ENCODE measurements at regions not wholly inside any gene's neighbourhood (a gene's known extent, or its start where the extent isn't known, plus 50 kb on each side); places are given as distances from the start of the nearest gene placed in this dataset.
"Not testable (repeated sequence)": the region's sequence is repeated elsewhere in the genome, so short reads cannot be mapped to it uniquely, and the experiment has no call there.

DNA sequence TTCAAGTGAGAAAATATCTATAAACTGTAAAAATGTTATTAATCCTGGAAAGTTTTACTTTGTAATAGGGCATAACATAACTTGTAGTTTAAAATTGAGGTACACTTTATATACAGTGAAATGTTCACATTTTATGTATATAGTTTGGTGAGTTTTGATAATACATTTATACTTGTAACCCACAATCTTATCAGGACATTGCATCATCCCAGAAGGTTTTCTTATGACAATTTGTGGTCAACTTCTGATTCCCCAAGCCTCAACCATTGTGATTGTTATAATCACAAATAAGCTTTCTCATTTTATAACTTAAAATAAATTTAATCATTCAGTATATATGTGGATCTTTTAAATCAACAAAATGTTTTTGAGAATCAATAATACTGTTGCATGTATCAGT lies 151.1 kb downstream of the TFPI2 start:
- no peak for DNase-seq

DNA sequence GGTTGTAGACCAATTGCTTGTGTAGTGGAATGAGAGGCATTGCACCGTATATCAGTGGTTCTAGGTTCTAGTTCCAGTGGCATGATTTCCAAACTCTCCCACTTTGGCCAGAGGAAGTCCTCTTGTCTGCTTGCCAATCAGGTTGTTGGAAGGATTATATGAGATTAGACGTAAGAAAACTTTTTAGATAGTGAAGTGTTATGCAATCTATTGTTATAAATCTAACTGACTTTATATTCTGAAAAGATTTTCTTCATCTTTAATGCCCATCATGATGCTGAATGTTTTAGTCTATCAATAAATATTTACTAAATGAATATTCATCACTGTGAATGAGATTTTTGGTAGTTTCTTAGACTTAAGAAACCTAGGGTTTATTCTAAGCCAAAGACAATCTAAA lies 152.6 kb downstream of the TFPI2 start:
- DNase-seq = no peak

- peak; percentile 1 for DNase-seq
These were observed 153.7 kb downstream of the TFPI2 start for GRCh38 chr7:93736668-93737369.

DNA sequence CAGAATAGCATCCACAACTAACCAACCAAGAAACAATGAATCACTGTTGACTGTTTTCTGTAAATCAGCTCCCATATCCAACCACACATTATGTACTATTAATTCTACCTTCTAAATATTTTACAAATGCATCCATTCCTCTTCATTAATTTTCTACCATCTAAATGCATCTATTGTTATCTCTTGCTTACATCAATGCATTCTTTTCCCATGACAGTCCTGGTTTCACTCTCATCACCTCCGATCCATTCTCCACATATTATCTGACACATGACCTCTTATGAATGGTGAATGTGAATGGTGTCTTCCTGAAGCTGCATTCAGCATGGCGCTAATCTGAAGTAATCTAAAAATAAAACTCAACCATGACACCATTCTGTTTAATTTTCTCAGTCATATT lies 153.8 kb upstream of the CALCR start:
- DNase-seq = peak; percentile 35

GRCh38 chr7:93725954-93726353 lies 151.4 kb upstream of the CALCR start:
- no peak for DNase-seq

GRCh38 chr7:93723424-93724124 lies 149.1 kb upstream of the CALCR start:
- no peak for DNase-seq

GRCh38 chr7:93720106-93720505 lies 145.6 kb upstream of the CALCR start:
- DNase-seq = no peak

DNA sequence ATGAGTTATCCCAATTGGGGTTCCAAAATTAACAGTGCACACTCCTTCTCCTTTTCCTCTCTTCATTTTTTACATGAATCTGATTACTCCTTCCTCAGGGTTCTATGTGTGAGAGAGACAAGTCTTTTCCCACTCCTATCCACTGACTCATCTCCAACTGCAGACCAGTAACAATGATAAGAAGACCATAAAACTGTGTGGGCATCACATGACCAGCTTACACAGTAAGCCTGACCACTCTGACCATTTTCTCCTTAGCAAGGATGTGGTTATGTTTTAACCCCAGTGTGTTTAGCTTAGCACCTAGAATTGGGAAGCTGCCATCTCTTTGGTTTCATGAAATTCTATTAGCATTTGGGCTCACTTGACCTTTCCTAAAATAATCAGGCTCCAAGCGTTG lies 145.0 kb upstream of the CALCR start:
- peak; percentile 74 for DNase-seq

- peak; percentile 52 for DNase-seq
These were observed 142.8 kb upstream of the CALCR start for GRCh38 chr7:93717217-93717900.

GRCh38 chr7:93715234-93715633 lies 140.7 kb upstream of the CALCR start:
- peak; percentile 41 for DNase-seq

DNA sequence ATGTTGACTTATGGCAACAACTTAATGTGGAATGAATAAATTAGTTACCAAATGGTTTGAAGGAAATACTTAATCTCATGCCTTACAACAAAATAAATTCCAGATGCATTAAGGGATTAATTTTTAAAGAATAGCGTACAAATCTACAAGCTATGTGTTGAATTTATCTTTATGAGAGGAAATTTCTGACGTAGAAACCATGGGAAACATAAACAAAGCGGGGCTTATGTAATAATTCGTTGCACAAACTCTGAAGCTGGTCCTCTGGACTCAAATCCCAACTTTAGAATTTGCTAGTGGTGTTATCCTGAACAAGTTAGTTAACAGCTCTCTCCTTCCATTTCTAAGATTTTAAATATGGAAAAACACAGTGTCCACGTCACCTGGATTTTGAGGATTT lies 137.4 kb upstream of the CALCR start:
- DNase-seq = no peak

DNA sequence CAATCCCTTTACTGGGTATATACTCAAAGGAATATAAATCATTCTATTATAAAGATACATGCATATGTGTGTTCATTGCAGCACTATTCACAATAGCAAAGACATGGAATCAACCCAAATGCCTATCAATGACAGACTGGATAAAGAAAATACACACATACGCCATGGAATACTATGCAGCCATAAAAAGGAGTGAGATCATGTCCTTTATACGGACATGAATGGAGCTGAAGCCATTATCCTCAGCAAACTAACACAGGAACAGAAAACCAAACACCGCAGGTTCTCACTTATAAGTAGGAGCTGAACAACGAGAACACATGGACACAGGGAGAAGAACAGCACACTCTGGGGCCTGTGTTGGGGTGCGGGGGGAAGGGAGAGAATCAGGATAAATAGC lies 133.7 kb upstream of the CALCR start:
- DNase-seq = not testable (repeated sequence)

DNA sequence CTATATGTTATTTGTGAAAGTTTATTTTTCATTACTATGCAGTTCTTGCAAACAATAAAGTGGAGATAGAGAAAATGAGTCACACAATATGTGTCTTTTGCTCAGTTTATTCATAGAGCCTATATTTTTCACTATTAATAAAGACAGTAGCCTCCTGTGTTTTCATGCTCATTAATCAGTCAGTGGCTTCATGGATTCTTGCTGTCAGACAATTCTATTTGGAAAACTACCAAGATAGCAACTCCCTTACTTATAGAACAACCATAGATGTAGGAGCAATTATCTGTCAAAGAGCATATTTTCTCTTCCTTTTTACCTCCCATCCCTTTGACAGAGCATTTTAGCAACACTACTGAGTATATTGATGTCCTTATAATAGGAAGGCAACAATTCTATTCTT lies 132.7 kb upstream of the CALCR start:
- DNase-seq = no peak

- not testable (repeated sequence) for DNase-seq
These were observed 131.6 kb upstream of the CALCR start for GRCh38 chr7:93706162-93706561.

GRCh38 chr7:93704217-93704616 lies 129.7 kb upstream of the CALCR start:
- no peak for DNase-seq

DNA sequence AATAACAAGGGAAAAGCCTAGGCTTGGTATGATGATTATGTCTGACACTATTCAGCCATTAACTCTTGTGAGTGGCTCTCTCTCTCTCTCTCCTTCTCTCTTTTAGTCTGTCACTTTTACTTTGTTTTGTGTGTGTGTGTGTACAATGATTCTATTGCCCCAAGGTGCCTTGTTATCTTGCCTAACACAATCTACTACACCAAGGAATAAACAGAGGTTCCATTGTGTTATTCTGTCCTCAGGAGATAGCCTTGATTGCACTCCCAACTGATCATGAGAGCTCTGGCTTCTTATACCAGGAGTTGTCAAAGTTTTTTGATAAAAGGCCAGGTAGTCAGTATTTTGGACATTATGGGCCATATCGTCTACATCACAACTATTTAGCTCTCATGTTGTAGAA lies 123.4 kb upstream of the CALCR start:
- no peak for DNase-seq

GRCh38 chr7:93693796-93694195 lies 119.3 kb upstream of the CALCR start:
- no peak for DNase-seq

GRCh38 chr7:93690021-93690420 lies 115.5 kb upstream of the CALCR start:
- DNase-seq = no peak

DNA sequence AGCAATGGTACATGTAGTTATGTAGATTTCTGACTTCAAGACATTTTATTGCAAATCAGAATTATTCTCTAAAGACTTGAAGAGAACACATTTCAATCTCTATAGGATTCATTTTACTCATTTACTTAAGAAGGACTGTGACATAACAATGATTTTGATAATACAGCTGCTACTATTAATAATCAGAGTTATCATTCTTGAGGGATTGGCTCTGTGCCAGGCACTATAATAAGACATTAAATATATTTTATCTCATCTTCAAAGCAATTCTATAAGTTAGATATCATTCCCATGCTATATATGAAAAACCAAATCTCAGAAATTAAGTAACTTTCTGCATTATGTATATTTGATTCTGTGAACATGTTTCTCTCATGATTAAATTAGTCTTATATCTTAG lies 103.7 kb upstream of the CALCR start:
- no peak for DNase-seq

- no peak for DNase-seq
These were observed 89.2 kb upstream of the CALCR start for GRCh38 chr7:93663561-93664299.

- not testable (repeated sequence) for DNase-seq
These were observed 83.6 kb upstream of the CALCR start for GRCh38 chr7:93658163-93658562.

- DNase-seq = no peak
These were observed 77.2 kb upstream of the CALCR start for GRCh38 chr7:93651603-93652159.

DNA sequence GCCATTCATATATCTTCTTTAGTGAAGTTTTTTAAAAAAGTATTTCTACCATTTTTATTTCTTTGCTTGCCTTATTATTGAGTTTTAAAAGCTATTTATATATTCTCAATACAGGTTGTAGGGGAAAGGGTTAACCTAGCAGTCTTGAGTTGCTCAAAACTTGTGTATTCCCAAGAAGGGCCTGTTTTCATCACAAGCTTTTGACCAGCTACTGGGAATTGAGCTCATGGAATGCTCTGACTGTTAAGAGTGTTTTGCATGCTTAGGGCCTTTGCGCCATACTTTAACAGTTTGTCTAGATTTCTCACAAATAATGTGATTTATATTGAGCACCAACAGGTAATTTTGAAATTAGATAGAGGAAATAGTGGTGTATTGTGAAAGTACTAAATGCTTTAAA lies 72.0 kb upstream of the CALCR start:
- DNase-seq = no peak

Measured in fibroblast of skin of right biceps (primary cell).